GM21737 (cell line): ENCODE measurements at regions not wholly inside any gene's neighbourhood (a gene's known extent, or its start where the extent isn't known, plus 50 kb on each side); places are given as distances from the start of the nearest gene placed in this dataset.

Source experiments
- ATAC-seq: cut with Tn5 transposase; IDR thresholded peaks from one replicate; pipeline ENCODE4 v1.9.1; 2021; ENCODE audit warnings: mild to moderate bottlenecking, moderate library complexity; ENCODE audit not compliant: unreplicated experiment

GRCh38 chr6:139927236-139927635 lies 552.8 kb upstream of the CITED2 start:
- no peak for ATAC-seq

GRCh38 chr6:139926711-139927110 lies 552.3 kb upstream of the CITED2 start:
- ATAC-seq, result no peak

GRCh38 chr6:139925894-139926641 lies 551.6 kb upstream of the CITED2 start:
- no peak for ATAC-seq

- no peak for ATAC-seq
These were observed 549.6 kb upstream of the CITED2 start for GRCh38 chr6:139923964-139924475.

- no peak for ATAC-seq
These were observed 547.8 kb upstream of the CITED2 start for GRCh38 chr6:139922236-139922635.

- ATAC-seq, result no peak
These were observed 546.3 kb upstream of the CITED2 start for GRCh38 chr6:139920776-139921100.

- no peak for ATAC-seq
These were observed 545.8 kb upstream of the CITED2 start for GRCh38 chr6:139920027-139920775.

GRCh38 chr6:139919107-139920026 lies 544.9 kb upstream of the CITED2 start:
- no peak for ATAC-seq

- ATAC-seq, result no peak
These were observed 543.6 kb upstream of the CITED2 start for GRCh38 chr6:139917951-139918630.

GRCh38 chr6:139914910-139915309 lies 540.5 kb upstream of the CITED2 start:
- ATAC-seq, result no peak

GRCh38 chr6:139912735-139913400 lies 538.4 kb upstream of the CITED2 start:
- ATAC-seq, result no peak

GRCh38 chr6:139909992-139910391 lies 535.5 kb upstream of the CITED2 start:
- ATAC-seq, result no peak

- ATAC-seq, result no peak
These were observed 531.1 kb upstream of the CITED2 start for GRCh38 chr6:139905404-139906052.

GRCh38 chr6:139904568-139904967 lies 530.1 kb upstream of the CITED2 start:
- no peak for ATAC-seq

- no peak for ATAC-seq
These were observed 529.7 kb upstream of the CITED2 start for GRCh38 chr6:139904158-139904533.

- ATAC-seq, result peak; percentile 100
These were observed 529.1 kb upstream of the CITED2 start for GRCh38 chr6:139903411-139904157.

- no peak for ATAC-seq
These were observed 520.9 kb upstream of the CITED2 start for GRCh38 chr6:139895205-139895793.

- no peak for ATAC-seq
These were observed 519.8 kb upstream of the CITED2 start for GRCh38 chr6:139894271-139894670.

GRCh38 chr6:139891471-139891870 lies 517.0 kb upstream of the CITED2 start:
- no peak for ATAC-seq
